ENCODE measurements at regions not wholly inside any gene's neighbourhood (a gene's known extent, or its start where the extent isn't known, plus 50 kb on each side); places are given as distances from the start of the nearest gene placed in this dataset.

GRCh38 chr5:105899726-105900125, 1771.0 kb downstream of the EFNA5 start:
- no peak for TF ChIP-seq CTCF (IDR thresholded peaks at IDR 0.05)

GRCh38 chr5:105898183-105898582, 1772.6 kb downstream of the EFNA5 start:
- Mint-ChIP-seq H3K4me3 (no peak overlapping the region), H3K27ac (peak overlapping the region; percentile 14), H3K9me3 (no peaks in the 10 kb centered on the region), H3K4me1 (peaks cover 16% of the 10 kb centered on the region), H3K36me3 (ENCODE audit: low read depth) (no peaks in the 10 kb centered on the region), H3K27me3 (ENCODE audit: low read depth, poor library complexity) (no peaks in the 10 kb centered on the region)
- no peak for TF ChIP-seq CTCF (IDR thresholded peaks at IDR 0.05)
- DNase-seq, result no peak

More at GRCh38 chr5:105899726-105900125, 1771.0 kb downstream of the EFNA5 start:
- DNase-seq, result no peak
- no peaks in the 10 kb centered on the region for H3K9me3 Mint-ChIP-seq
- no peak overlapping the region for H3K27ac Mint-ChIP-seq
- H3K27me3 Mint-ChIP-seq (ENCODE audit: low read depth, poor library complexity), result no peaks in the 10 kb centered on the region
- peaks cover 16% of the 10 kb centered on the region for H3K4me1 Mint-ChIP-seq
- no peaks in the 10 kb centered on the region for H3K36me3 Mint-ChIP-seq (ENCODE audit: low read depth)
- H3K4me3 Mint-ChIP-seq, result no peak overlapping the region

DNA sequence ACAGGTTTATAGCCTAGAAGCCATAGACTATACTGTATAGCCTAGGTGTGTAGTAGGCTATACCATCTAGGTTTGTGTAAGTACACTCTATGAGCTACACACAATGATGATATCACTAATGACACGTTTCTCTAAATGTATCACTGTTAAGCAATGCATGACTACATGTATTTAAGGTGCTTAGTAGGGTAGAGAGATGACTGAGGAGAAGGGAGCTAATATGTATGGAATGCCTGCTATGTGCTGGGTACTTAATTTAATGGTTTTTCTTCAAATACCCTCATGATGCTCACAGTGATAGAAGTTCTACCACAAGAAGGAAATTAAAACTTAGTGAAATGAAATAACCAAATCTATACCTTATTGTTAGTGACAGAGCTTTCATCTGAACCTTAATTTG, 1785.5 kb downstream of the EFNA5 start:
- no peaks in the 10 kb centered on the region for H3K9me3 Mint-ChIP-seq
- no peak for DNase-seq
- H3K4me1 Mint-ChIP-seq, result no peaks in the 10 kb centered on the region
- no peak for TF ChIP-seq CTCF (IDR thresholded peaks at IDR 0.05)
- no peaks in the 10 kb centered on the region for H3K36me3 Mint-ChIP-seq (ENCODE audit: low read depth)
- H3K27me3 Mint-ChIP-seq (ENCODE audit: low read depth, poor library complexity), result peaks cover 2% of the 10 kb centered on the region
- H3K27ac Mint-ChIP-seq, result no peak overlapping the region
- H3K4me3 Mint-ChIP-seq, result no peak overlapping the region

GRCh38 chr5:105882956-105883481, 1787.7 kb downstream of the EFNA5 start:
- H3K27me3 Mint-ChIP-seq (ENCODE audit: low read depth, poor library complexity), result peaks cover 2% of the 10 kb centered on the region
- H3K27ac Mint-ChIP-seq, result no peak overlapping the region
- TF ChIP-seq CTCF (IDR thresholded peaks at IDR 0.05), result no peak
- no peaks in the 10 kb centered on the region for H3K9me3 Mint-ChIP-seq
- no peaks in the 10 kb centered on the region for H3K36me3 Mint-ChIP-seq (ENCODE audit: low read depth)
- DNase-seq, result no peak
- no peak overlapping the region for H3K4me3 Mint-ChIP-seq
- H3K4me1 Mint-ChIP-seq, result no peaks in the 10 kb centered on the region

GRCh38 chr5:105878402-105878801, 1792.3 kb downstream of the EFNA5 start:
- no peaks in the 10 kb centered on the region for H3K9me3 Mint-ChIP-seq
- no peak overlapping the region for H3K4me3 Mint-ChIP-seq
- TF ChIP-seq CTCF (IDR thresholded peaks at IDR 0.05), result no peak
- H3K27ac Mint-ChIP-seq, result no peak overlapping the region
- H3K36me3 Mint-ChIP-seq (ENCODE audit: low read depth), result no peaks in the 10 kb centered on the region
- DNase-seq, result no peak
- H3K27me3 Mint-ChIP-seq (ENCODE audit: low read depth, poor library complexity), result no peaks in the 10 kb centered on the region
- H3K4me1 Mint-ChIP-seq, result no peaks in the 10 kb centered on the region

DNA sequence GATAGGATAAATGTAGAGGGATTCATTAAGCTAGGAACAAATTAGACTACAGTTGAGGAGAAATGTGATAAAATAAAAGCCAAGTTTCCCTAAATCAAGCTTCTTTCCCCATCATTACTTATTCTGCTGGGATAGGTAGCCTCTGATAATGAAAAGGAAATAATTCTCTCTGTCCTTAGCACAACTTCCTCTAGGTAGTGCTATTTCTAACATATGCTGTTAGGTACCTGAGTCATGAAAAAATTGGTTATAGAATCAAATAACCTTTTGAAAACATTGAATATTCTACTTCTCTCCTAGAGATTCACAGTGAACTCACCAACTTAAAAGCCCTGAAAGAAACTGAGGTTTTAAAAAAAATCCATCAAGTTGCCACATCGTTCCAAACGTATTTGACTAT, 1793.1 kb downstream of the EFNA5 start:
- Mint-ChIP-seq H3K27ac (no peak overlapping the region), H3K27me3 (ENCODE audit: low read depth, poor library complexity) (no peaks in the 10 kb centered on the region)
- DNase-seq, result no peak

More for the DNA sequence above, 1793.1 kb downstream of the EFNA5 start:
- no peak overlapping the region for H3K4me3 Mint-ChIP-seq
- no peaks in the 10 kb centered on the region for H3K4me1 Mint-ChIP-seq
- H3K9me3 Mint-ChIP-seq, result no peaks in the 10 kb centered on the region
- H3K36me3 Mint-ChIP-seq (ENCODE audit: low read depth), result no peaks in the 10 kb centered on the region
- TF ChIP-seq CTCF (IDR thresholded peaks at IDR 0.05), result no peak

Measured in nephron progenitor cell (in vitro differentiated cells).